DOHH2 (cell line): ENCODE measurements at regions not wholly inside any gene's neighbourhood (a gene's known extent, or its start where the extent isn't known, plus 50 kb on each side); places are given as distances from the start of the nearest gene placed in this dataset.

ENCODE experiments used
- CTCF ChIP-seq: fragments of 200-600 bp; sonication (generic); IDR thresholded peaks from one replicate; pipeline ENCODE4 v1.5.1; 2014; ENCODE audit warnings: antibody characterized with exemption, mild to moderate bottlenecking, low read depth, low read length; ENCODE audit not compliant: poor library complexity, severe bottlenecking
- EZH2phosphoT487 ChIP-seq: fragments of 200-600 bp; sonication (generic); IDR thresholded peaks from 2 replicates; pipeline ENCODE4 v1.6.1; 2017; ENCODE audit warnings: borderline replicate concordance, mild to moderate bottlenecking, antibody characterized with exemption, low read length, moderate library complexity, mixed read lengths

GRCh38 chr2:48251437-48252148 lies 62.9 kb upstream of the FOXN2 start:
- no peak for TF ChIP-seq CTCF
- TF ChIP-seq EZH2phosphoT487, result no peak
